ENCODE measurements at regions not wholly inside any gene's neighbourhood (a gene's known extent, or its start where the extent isn't known, plus 50 kb on each side); places are given as distances from the start of the nearest gene placed in this dataset.

DNA sequence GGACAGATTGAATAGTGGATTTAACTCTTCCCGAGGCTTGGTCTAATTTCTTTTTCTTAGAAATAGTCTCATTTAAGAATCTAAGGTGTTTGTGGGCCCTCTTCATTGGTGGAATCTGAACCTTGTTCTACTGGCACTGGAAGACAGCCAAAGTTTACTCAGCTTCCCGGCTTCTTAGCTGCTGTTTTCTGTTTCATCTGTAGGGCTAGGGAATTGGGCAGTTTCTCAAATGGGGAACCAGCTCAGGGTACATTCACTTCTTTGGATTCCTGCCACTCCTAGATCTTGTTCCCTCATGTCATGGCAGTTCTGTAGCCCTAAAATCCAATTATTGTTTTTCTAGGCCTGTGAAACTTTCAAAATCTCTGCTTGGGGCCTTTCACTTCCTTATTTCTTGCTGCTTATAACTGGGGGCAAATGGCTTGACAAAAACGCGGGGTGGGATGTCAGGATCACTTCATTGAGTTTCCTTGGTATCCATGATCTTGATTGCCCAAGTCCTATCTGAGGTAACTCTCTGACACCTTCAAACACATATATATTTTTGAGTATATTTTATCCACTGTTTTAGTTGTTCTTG, 985.0 kb downstream of the C4orf33 start:
- ChIA-PET CTCF (no interaction called here), POLR2A (no interaction called here)
- DNase-seq (ENCODE audit: extremely low spot score) = no peak
- TF ChIP-seq, protein P1, sequence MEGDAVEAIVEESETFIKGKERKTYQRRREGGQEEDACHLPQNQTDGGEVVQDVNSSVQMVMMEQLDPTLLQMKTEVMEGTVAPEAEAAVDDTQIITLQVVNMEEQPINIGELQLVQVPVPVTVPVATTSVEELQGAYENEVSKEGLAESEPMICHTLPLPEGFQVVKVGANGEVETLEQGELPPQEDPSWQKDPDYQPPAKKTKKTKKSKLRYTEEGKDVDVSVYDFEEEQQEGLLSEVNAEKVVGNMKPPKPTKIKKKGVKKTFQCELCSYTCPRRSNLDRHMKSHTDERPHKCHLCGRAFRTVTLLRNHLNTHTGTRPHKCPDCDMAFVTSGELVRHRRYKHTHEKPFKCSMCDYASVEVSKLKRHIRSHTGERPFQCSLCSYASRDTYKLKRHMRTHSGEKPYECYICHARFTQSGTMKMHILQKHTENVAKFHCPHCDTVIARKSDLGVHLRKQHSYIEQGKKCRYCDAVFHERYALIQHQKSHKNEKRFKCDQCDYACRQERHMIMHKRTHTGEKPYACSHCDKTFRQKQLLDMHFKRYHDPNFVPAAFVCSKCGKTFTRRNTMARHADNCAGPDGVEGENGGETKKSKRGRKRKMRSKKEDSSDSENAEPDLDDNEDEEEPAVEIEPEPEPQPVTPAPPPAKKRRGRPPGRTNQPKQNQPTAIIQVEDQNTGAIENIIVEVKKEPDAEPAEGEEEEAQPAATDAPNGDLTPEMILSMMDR (IDR thresholded peaks at IDR 0.05; ENCODE audit: control extremely low read depth, extremely low read depth, low read depth, missing control alignments) = no peak

DNA sequence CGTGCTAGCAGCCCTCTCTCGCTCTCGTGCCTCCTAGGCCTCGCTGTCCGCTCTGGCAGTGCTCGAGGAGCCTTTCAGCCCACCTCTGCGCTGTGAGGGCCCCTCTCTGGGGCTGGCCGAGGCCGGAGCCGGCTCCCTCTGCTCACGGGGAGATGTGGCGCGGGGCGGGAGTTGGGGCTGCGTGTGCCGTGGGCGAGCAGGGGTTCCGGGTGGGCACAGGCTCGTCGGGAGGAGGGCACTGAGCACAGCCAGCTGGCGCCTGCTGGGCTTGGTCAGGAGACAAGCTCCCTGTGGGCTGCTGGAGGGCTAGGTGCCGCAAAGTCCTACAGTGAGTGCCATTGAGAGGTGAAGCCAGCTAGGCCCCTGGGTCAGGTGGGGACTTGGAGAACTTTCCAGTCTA, 994.5 kb downstream of the C4orf33 start:
- TF ChIP-seq, protein P1 (IDR thresholded peaks at IDR 0.05; ENCODE audit: control extremely low read depth, extremely low read depth, low read depth, missing control alignments) = no peak
- CTCF ChIA-PET = no interaction called here
- no peak for DNase-seq (ENCODE audit: extremely low spot score)
- POLR2A ChIA-PET = no interaction called here

DNA sequence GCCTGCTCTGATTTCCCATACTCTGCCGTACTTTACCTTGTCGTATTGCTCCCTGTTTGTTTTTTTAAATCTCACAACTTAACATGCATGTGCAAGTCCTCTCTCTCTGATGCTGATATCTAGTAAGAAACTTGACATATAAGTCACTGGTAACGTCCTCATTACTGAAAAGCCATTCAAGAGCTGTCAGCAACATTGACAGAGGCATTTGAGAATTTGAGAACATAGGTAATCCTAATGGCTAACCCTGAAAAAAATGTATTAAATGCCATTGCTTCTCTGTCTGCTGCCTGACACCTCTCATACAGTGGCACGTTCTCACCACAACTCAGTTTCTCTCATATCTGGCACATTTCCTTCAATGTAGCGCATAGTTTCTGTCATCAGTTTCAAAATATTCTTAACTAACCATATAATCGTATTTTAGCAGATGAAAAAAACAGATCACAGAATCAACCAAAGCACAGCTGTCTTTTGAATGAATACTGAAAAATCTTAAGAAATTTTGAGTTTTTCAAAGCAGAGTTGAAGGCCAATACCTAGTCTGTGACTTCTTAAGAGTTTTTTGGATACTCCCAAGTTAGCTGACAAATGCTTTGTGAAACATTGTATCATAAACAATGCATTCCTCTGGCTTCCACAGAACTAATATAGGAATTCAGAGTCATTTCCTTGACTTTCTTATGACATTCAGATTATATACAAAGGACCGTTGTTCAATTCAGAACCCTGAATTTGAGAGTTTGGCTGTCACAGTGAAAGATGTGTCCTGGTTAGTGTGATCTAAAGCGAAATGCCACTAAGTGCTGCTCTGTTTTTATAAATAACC, 996.4 kb downstream of the C4orf33 start:
- TF ChIP-seq, protein P1 (IDR thresholded peaks at IDR 0.05; ENCODE audit: control extremely low read depth, extremely low read depth, low read depth, missing control alignments) = no peak
- CTCF ChIA-PET = interaction anchor here (1.5 kb wide), 1 partner anchor 11 kb away, joined by 4 read pairs; no protein-coding TSS in a partner anchor
- DNase-seq (ENCODE audit: extremely low spot score) = no peak
- POLR2A ChIA-PET = no interaction called here

DNA sequence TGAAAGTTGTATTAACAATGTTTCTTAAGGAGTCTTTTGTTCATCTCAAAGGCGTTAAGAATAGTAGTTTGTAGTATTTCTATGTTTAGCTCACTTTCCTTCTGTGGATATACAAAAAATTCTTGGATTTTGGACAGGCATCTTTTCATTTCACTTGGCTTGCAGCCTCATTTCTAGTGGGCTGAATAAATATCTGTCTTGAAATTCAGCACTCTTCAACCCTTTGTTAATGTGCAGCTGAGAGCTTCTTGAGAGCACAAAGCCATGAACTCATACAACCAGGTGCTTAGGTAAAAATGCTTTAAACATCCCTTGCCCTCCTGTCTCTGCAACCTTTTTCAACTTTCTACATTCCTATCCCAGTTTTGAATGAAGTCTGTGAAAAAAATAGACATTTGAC, 1003.2 kb downstream of the C4orf33 start:
- DNase-seq (ENCODE audit: extremely low spot score) = no peak
- ChIA-PET CTCF (interaction anchor here (0.6 kb wide), 1 partner anchor 61 kb away, joined by 3 read pairs; no protein-coding TSS in a partner anchor), POLR2A (no interaction called here)
- TF ChIP-seq, protein P1 (IDR thresholded peaks at IDR 0.05; ENCODE audit: control extremely low read depth, extremely low read depth, low read depth, missing control alignments) = no peak

DNA sequence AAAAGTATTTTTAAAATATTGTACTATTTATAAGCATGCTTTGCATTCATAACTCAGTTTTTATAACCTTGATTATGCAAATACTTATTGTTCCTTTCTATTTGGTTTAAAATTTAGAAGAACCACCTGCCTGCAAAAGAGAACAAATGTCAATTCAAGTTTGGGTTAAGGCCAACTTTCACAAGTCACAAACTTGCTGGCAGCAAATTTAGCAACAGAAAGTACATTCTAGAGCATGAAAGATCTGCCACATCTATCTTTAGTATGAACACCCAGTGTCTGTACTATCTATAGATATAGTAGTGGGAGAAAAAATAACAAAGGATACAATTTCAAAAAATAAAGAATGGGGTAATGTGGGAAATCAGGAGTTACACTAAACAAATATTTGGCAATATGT, 1014.2 kb downstream of the C4orf33 start:
- DNase-seq (ENCODE audit: extremely low spot score) = no peak
- ChIA-PET CTCF (no interaction called here), POLR2A (no interaction called here)
- TF ChIP-seq, protein P1 (IDR thresholded peaks at IDR 0.05; ENCODE audit: control extremely low read depth, extremely low read depth, low read depth, missing control alignments) = no peak

DNA sequence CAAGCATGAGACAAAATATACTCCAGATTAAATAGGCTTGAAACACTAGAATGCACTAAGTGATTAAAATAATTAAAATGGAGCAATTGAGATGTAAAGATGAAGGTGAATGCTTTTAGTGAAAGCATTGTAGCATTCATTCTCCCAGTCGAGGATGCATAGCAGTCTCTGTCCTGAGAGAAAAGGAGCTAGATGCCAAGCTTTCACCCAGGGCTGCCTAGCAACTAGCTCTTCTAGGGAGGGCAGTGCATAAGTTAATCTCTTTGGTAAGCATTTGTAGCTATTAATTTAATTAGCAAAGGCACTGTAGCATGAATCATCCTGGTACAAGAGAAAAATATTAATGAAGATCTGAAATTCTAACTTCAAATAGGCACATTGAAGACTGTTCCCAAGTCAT, 1014.8 kb downstream of the C4orf33 start:
- TF ChIP-seq, protein P1 (IDR thresholded peaks at IDR 0.05; ENCODE audit: control extremely low read depth, extremely low read depth, low read depth, missing control alignments) = no peak
- no peak for DNase-seq (ENCODE audit: extremely low spot score)
- ChIA-PET CTCF (no interaction called here), POLR2A (no interaction called here)

All from GM10248 (cell line).